ENCODE measurements at regions not wholly inside any gene's neighbourhood (a gene's known extent, or its start where the extent isn't known, plus 50 kb on each side); places are given as distances from the start of the nearest gene placed in this dataset.
"Not testable (repeated sequence)": the region's sequence is repeated elsewhere in the genome, so short reads cannot be mapped to it uniquely, and the experiment has no call there.

DNA sequence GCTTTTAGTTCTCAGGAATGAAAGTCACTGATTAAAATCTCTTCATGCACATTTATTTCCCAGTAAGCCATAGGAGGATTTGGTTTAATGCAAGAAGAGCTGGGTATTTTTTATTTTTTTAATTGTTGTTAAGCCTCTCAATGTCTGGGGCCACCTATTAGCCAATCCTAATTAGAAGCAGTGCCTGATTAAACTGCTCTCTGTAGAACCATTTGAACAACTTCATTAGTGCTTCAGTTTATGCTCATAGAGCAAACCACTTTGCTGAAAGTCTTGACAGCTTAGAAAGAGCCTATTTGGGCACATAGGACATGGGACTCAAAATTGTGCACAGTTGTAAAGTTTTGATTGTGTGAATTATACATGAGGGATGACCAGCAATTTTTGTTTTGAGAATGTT, 548.9 kb downstream of the FRK start:
- DNase-seq = no peak
- Histone ChIP-seq H3K27me3 (ENCODE audit: insufficient read depth, low read depth, severe bottlenecking) (no peaks in the 10 kb centered on the region), H3K9me3 (ENCODE audit: severe bottlenecking) (no peaks in the 10 kb centered on the region), H3K27ac (no peak overlapping the region), H3K4me3 (ENCODE audit: low read depth, low read length) (no peak overlapping the region), H3K36me3 (no peaks in the 10 kb centered on the region)
- TF ChIP-seq CTCF (IDR thresholded peaks at IDR 0.05; ENCODE audit: low read depth, low read length) = no peak

DNA sequence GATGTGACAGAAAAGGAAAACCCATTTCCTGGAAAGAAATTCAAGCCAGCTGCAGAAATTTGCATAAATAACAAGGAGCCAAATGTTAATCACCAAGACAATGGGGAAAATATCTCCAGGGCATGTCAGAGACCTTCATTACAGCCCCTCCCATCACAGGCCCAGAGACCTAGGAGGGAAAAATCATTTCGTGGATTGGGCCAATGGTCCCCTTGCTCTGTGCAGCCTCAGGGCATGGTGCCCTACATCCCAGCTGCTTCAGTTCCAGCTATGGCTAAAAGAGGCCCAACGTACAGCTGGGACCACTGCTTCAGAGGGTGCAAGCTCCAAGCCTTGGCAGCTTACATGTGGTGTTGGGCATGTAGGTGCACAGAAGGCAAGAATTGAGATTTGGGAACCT, 558.3 kb downstream of the FRK start:
- H3K36me3 ChIP-seq; H3K27me3 ChIP-seq (ENCODE audit: insufficient read depth, low read depth, severe bottlenecking); H3K27ac ChIP-seq; H3K9me3 ChIP-seq (ENCODE audit: severe bottlenecking); DNase-seq; H3K4me3 ChIP-seq (ENCODE audit: low read depth, low read length): not testable (repeated sequence)

- DNase-seq = no peak
- no peaks in the 10 kb centered on the region for H3K36me3 ChIP-seq
- no peak for TF ChIP-seq CTCF (IDR thresholded peaks at IDR 0.05; ENCODE audit: low read depth, low read length)
- no peaks in the 10 kb centered on the region for H3K27me3 ChIP-seq (ENCODE audit: insufficient read depth, low read depth, severe bottlenecking)
- H3K4me3 ChIP-seq (ENCODE audit: low read depth, low read length) = no peak overlapping the region
- H3K27ac ChIP-seq = no peak overlapping the region
- no peaks in the 10 kb centered on the region for H3K9me3 ChIP-seq (ENCODE audit: severe bottlenecking)
These were observed 565.5 kb downstream of the FRK start for GRCh38 chr6:115495184-115495583.

GRCh38 chr6:115487331-115487730, 573.4 kb downstream of the FRK start:
- Histone ChIP-seq H3K4me3 (ENCODE audit: low read depth, low read length) (no peak overlapping the region), H3K27me3 (ENCODE audit: insufficient read depth, low read depth, severe bottlenecking) (no peaks in the 10 kb centered on the region), H3K36me3 (no peaks in the 10 kb centered on the region), H3K27ac (no peak overlapping the region), H3K9me3 (ENCODE audit: severe bottlenecking) (no peaks in the 10 kb centered on the region)
- no peak for TF ChIP-seq CTCF (IDR thresholded peaks at IDR 0.05; ENCODE audit: low read depth, low read length)
- DNase-seq = no peak

- no peak overlapping the region for H3K27ac ChIP-seq
- no peak overlapping the region for H3K4me3 ChIP-seq (ENCODE audit: low read depth, low read length)
- no peaks in the 10 kb centered on the region for H3K9me3 ChIP-seq (ENCODE audit: severe bottlenecking)
- no peaks in the 10 kb centered on the region for H3K36me3 ChIP-seq
- no peak for DNase-seq
- no peak for TF ChIP-seq CTCF (IDR thresholded peaks at IDR 0.05; ENCODE audit: low read depth, low read length)
- H3K27me3 ChIP-seq (ENCODE audit: insufficient read depth, low read depth, severe bottlenecking) = no peaks in the 10 kb centered on the region
These were observed 575.3 kb downstream of the FRK start for GRCh38 chr6:115485400-115485799.

GRCh38 chr6:115480543-115480942, 580.1 kb downstream of the FRK start:
- H3K9me3 ChIP-seq (ENCODE audit: severe bottlenecking); H3K27ac ChIP-seq; DNase-seq; H3K4me3 ChIP-seq (ENCODE audit: low read depth, low read length); H3K36me3 ChIP-seq; H3K27me3 ChIP-seq (ENCODE audit: insufficient read depth, low read depth, severe bottlenecking): not testable (repeated sequence)

DNA sequence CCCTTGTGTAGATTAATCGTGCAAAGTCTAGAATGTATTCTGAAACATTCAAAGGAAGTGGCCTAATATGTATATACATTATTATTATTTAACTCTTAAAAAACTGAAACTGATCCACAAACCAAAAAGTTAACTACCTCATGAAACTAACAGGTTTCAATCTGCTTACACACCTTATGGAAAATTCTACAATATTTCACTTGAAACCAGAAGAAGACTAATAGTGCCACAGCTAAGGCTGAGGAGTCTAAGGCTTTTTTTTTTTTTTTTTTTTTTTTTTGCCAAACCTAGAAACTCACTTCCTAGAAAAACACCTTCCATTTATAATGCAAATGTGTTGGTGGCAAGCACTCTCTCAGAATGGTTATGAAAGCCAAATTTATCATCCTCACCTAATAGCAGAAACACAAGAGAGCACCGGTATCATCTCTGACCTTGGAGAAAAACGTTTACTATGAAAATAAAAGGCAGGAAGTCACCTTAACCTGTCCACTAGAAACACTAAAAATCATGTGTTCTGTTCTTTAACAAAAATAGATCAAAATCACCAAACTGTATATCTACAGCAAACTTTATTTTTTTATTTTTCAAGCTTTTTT, 586.1 kb downstream of the FRK start:
- H3K27me3 ChIP-seq (ENCODE audit: insufficient read depth, low read depth, severe bottlenecking) = no peaks in the 10 kb centered on the region
- no peak for DNase-seq
- H3K4me3 ChIP-seq (ENCODE audit: low read depth, low read length) = no peak overlapping the region
- no peak overlapping the region for H3K27ac ChIP-seq
- H3K9me3 ChIP-seq (ENCODE audit: severe bottlenecking) = no peaks in the 10 kb centered on the region
- TF ChIP-seq CTCF (IDR thresholded peaks at IDR 0.05; ENCODE audit: low read depth, low read length) = no peak
- H3K36me3 ChIP-seq = no peaks in the 10 kb centered on the region

All from WERI-Rb-1 (cell line).